Hepatocyte (in vitro differentiated cells): ENCODE measurements at regions not wholly inside any gene's neighbourhood (a gene's known extent, or its start where the extent isn't known, plus 50 kb on each side); places are given as distances from the start of the nearest gene placed in this dataset.

Experiments used
- CTCF ChIP-seq: fragments of 200-600 bp; sonication (generic); IDR thresholded peaks from 2 replicates; pipeline ENCODE4 v1.5.1; 2016; ENCODE audit warnings: antibody characterized with exemption, mild to moderate bottlenecking; ENCODE audit not compliant: poor library complexity
- EZH2 ChIP-seq: fragments of 200-600 bp; sonication (generic); IDR thresholded peaks from 2 replicates; pipeline ENCODE4 v1.6.1; 2016; ENCODE audit warnings: antibody characterized with exemption, mild to moderate bottlenecking, borderline replicate concordance
- EZH2phosphoT487 ChIP-seq: fragments of 200-600 bp; sonication (generic); IDR thresholded peaks from one replicate; pipeline ENCODE4 v1.6.1; 2018; ENCODE audit warnings: antibody characterized with exemption, mild to moderate bottlenecking, low read depth, moderate library complexity; ENCODE audit not compliant: unreplicated experiment, severe bottlenecking

DNA sequence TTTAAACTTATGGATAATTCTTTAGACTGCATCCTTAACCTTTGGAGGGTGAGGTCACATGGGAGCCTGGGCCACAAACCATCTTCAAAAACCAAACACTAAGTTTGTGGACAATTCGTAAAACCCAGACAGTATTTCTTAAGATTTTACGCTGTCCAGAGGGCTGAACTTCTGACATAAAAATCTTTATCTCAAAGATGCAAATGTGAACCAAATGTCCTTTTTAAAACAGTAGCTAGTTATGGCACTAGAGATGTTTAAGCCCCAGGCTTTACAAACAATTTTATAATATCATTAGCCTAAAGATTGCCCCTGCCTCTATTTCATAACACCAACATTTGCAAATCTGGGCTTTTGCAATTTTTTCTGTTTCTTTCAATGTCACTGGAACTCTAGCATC is 287.2 kb downstream of the SATB1 start:
- TF ChIP-seq CTCF (no peak), EZH2 (no peak), EZH2phosphoT487 (no peak)
